ENCODE measurements at regions not wholly inside any gene's neighbourhood (a gene's known extent, or its start where the extent isn't known, plus 50 kb on each side); places are given as distances from the start of the nearest gene placed in this dataset.
"Not testable (repeated sequence)": the region's sequence is repeated elsewhere in the genome, so short reads cannot be mapped to it uniquely, and the experiment has no call there.

GRCh38 chr17:83200751-83201150 is 121.3 kb downstream of the METRNL start:
- peak overlapping the region; percentile 84 for H3K4me3 Mint-ChIP-seq
- H3K36me3 Mint-ChIP-seq (ENCODE audit: insufficient read depth), result peaks cover 8% of the 10 kb centered on the region
- ATAC-seq (replicated peaks; ENCODE audit: extremely low read depth, poor library complexity, severe bottlenecking) (no peak), DNase-seq (ENCODE audit: low spot score in 2 of 2) (no peak)
- H3K4me1 Mint-ChIP-seq, result peaks cover 43% of the 10 kb centered on the region
- no peaks in the 10 kb centered on the region for H3K27me3 Mint-ChIP-seq
- H3K9me3 Mint-ChIP-seq, result no peaks in the 10 kb centered on the region
- H3K27ac Mint-ChIP-seq (ENCODE audit: low read depth), result peak overlapping the region; percentile 95

- Mint-ChIP-seq H3K27me3 (no peaks in the 10 kb centered on the region), H3K4me3 (peak overlapping the region; percentile 84), H3K4me1 (peaks cover 48% of the 10 kb centered on the region), H3K27ac (ENCODE audit: low read depth) (peak overlapping the region; percentile 95), H3K9me3 (no peaks in the 10 kb centered on the region), H3K36me3 (ENCODE audit: insufficient read depth) (peaks cover 9% of the 10 kb centered on the region)
- DNase-seq (ENCODE audit: low spot score in 2 of 2), result peak; percentile 1 to 12
- ATAC-seq (replicated peaks; ENCODE audit: extremely low read depth, poor library complexity, severe bottlenecking), result no peak
Observed at GRCh38 chr17:83201206-83202001, 122.0 kb downstream of the METRNL start.

GRCh38 chr17:83202002-83203000 is 122.9 kb downstream of the METRNL start:
- Mint-ChIP-seq H3K4me3 (no peak overlapping the region), H3K4me1 (peaks cover 48% of the 10 kb centered on the region), H3K36me3 (ENCODE audit: insufficient read depth) (peaks cover 9% of the 10 kb centered on the region), H3K9me3 (no peaks in the 10 kb centered on the region), H3K27me3 (no peaks in the 10 kb centered on the region), H3K27ac (ENCODE audit: low read depth) (no peak overlapping the region)
- peak; percentile 9 to 12 for DNase-seq (ENCODE audit: low spot score in 2 of 2)
- ATAC-seq (replicated peaks; ENCODE audit: extremely low read depth, poor library complexity, severe bottlenecking), result no peak

GRCh38 chr17:83203073-83203471 is 123.7 kb downstream of the METRNL start:
- DNase-seq (ENCODE audit: low spot score in 2 of 2) (peak in 1 of 2 donors; percentile 7), ATAC-seq (replicated peaks; ENCODE audit: extremely low read depth, poor library complexity, severe bottlenecking) (no peak)
- no peaks in the 10 kb centered on the region for H3K9me3 Mint-ChIP-seq
- peaks cover 48% of the 10 kb centered on the region for H3K4me1 Mint-ChIP-seq
- H3K36me3 Mint-ChIP-seq (ENCODE audit: insufficient read depth), result peaks cover 9% of the 10 kb centered on the region
- no peaks in the 10 kb centered on the region for H3K27me3 Mint-ChIP-seq
- no peak overlapping the region for H3K4me3 Mint-ChIP-seq
- H3K27ac Mint-ChIP-seq (ENCODE audit: low read depth), result no peak overlapping the region

GRCh38 chr17:83203472-83204221 is 124.2 kb downstream of the METRNL start:
- H3K27ac Mint-ChIP-seq (ENCODE audit: low read depth), result peak overlapping the region; percentile 7
- H3K36me3 Mint-ChIP-seq (ENCODE audit: insufficient read depth), result peaks cover 9% of the 10 kb centered on the region
- no peaks in the 10 kb centered on the region for H3K27me3 Mint-ChIP-seq
- H3K4me1 Mint-ChIP-seq, result peaks cover 48% of the 10 kb centered on the region
- no peak overlapping the region for H3K4me3 Mint-ChIP-seq
- no peaks in the 10 kb centered on the region for H3K9me3 Mint-ChIP-seq
- DNase-seq (ENCODE audit: low spot score in 2 of 2) (peak in 1 of 2 donors; percentile 13), ATAC-seq (replicated peaks; ENCODE audit: extremely low read depth, poor library complexity, severe bottlenecking) (no peak)

- H3K9me3 Mint-ChIP-seq, result no peaks in the 10 kb centered on the region
- ATAC-seq (replicated peaks; ENCODE audit: extremely low read depth, poor library complexity, severe bottlenecking) (no peak), DNase-seq (ENCODE audit: low spot score in 2 of 2) (peak in 1 of 2 donors; percentile 11)
- H3K4me3 Mint-ChIP-seq, result no peak overlapping the region
- peak overlapping the region; percentile 7 for H3K27ac Mint-ChIP-seq (ENCODE audit: low read depth)
- no peaks in the 10 kb centered on the region for H3K27me3 Mint-ChIP-seq
- peaks cover 43% of the 10 kb centered on the region for H3K4me1 Mint-ChIP-seq
- peaks cover 9% of the 10 kb centered on the region for H3K36me3 Mint-ChIP-seq (ENCODE audit: insufficient read depth)
Observed at GRCh38 chr17:83204230-83204725, 124.9 kb downstream of the METRNL start.

GRCh38 chr17:83204736-83205386 is 125.5 kb downstream of the METRNL start:
- H3K27me3 Mint-ChIP-seq; H3K9me3 Mint-ChIP-seq; DNase-seq (ENCODE audit: low spot score in 2 of 2); H3K4me3 Mint-ChIP-seq; ATAC-seq (replicated peaks; ENCODE audit: extremely low read depth, poor library complexity, severe bottlenecking); H3K27ac Mint-ChIP-seq (ENCODE audit: low read depth); H3K36me3 Mint-ChIP-seq (ENCODE audit: insufficient read depth): not testable (repeated sequence)
- peaks cover 37% of the 10 kb centered on the region for H3K4me1 Mint-ChIP-seq

- H3K9me3 Mint-ChIP-seq; H3K27me3 Mint-ChIP-seq; H3K36me3 Mint-ChIP-seq (ENCODE audit: insufficient read depth): not testable (repeated sequence)
- Mint-ChIP-seq H3K27ac (ENCODE audit: low read depth) (peak overlapping the region; percentile 65), H3K4me3 (peak overlapping the region; percentile 25), H3K4me1 (peaks cover 30% of the 10 kb centered on the region)
- ATAC-seq (replicated peaks; ENCODE audit: extremely low read depth, poor library complexity, severe bottlenecking) (peak; percentile 10), DNase-seq (ENCODE audit: low spot score in 2 of 2) (peak; percentile 63 to 83)
Observed at GRCh38 chr17:83205387-83206035, 126.1 kb downstream of the METRNL start.

- not testable (repeated sequence) for H3K27me3 Mint-ChIP-seq
- H3K27ac Mint-ChIP-seq (ENCODE audit: low read depth), result peak overlapping the region; percentile 65
Observed at GRCh38 chr17:83206036-83206394, 126.6 kb downstream of the METRNL start.

GRCh38 chr17:83206819-83207588 is 127.6 kb downstream of the METRNL start:
- DNase-seq (ENCODE audit: low spot score in 2 of 2), result peak; percentile 7 to 11
- not testable (repeated sequence) for H3K36me3 Mint-ChIP-seq (ENCODE audit: insufficient read depth); H3K4me3 Mint-ChIP-seq; ATAC-seq (replicated peaks; ENCODE audit: extremely low read depth, poor library complexity, severe bottlenecking); H3K27ac Mint-ChIP-seq (ENCODE audit: low read depth); H3K27me3 Mint-ChIP-seq; H3K9me3 Mint-ChIP-seq
- peaks cover 16% of the 10 kb centered on the region for H3K4me1 Mint-ChIP-seq

More at GRCh38 chr17:83206036-83206394, 126.6 kb downstream of the METRNL start:
- Mint-ChIP-seq H3K4me1 (peaks cover 25% of the 10 kb centered on the region), H3K4me3 (peak overlapping the region; percentile 25)
- ATAC-seq (replicated peaks; ENCODE audit: extremely low read depth, poor library complexity, severe bottlenecking); H3K9me3 Mint-ChIP-seq; H3K36me3 Mint-ChIP-seq (ENCODE audit: insufficient read depth): not testable (repeated sequence)
- DNase-seq (ENCODE audit: low spot score in 2 of 2), result peak in 1 of 2 donors; percentile 8

GRCh38 chr17:83247001-83247400 is 167.6 kb downstream of the METRNL start:
- H3K36me3 Mint-ChIP-seq (ENCODE audit: insufficient read depth); H3K4me1 Mint-ChIP-seq; ATAC-seq (replicated peaks; ENCODE audit: extremely low read depth, poor library complexity, severe bottlenecking); H3K27ac Mint-ChIP-seq (ENCODE audit: low read depth); H3K9me3 Mint-ChIP-seq; DNase-seq (ENCODE audit: low spot score in 2 of 2); H3K4me3 Mint-ChIP-seq; H3K27me3 Mint-ChIP-seq: not testable (repeated sequence)
